HG02884 (cell line): ENCODE measurements at regions not wholly inside any gene's neighbourhood (a gene's known extent, or its start where the extent isn't known, plus 50 kb on each side); places are given as distances from the start of the nearest gene placed in this dataset.

Experiments
- ATAC-seq: cut with Tn5 transposase; IDR thresholded peaks from one replicate; pipeline ENCODE4 v1.9.1; 2021; ENCODE audit warnings: mild to moderate bottlenecking, moderate library complexity; ENCODE audit not compliant: unreplicated experiment

DNA sequence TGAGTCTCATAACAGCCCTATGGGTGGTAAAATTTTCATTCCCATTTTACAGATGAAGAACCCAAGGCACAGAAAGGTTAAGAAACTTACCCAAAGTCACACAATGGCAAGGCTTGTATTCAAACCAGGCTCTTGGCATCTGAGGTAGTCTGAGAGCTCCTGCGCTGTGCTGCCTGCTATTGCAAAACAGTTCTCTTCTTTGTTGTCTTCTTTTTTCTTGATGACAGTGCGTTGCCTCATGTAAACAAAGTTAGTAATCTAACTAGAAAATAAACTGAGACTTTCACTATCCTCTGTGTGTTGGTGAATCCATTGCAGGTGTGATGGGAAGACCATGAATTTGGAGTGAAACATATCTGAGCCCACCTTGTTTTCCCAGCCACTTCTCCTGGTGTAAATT is 240.8 kb downstream of the PTEN start:
- no peak for ATAC-seq

GRCh38 chr10:88106366-88106765 is 242.9 kb downstream of the PTEN start:
- ATAC-seq: no peak

- ATAC-seq: no peak
Measured at GRCh38 chr10:88107296-88108097, 244.1 kb downstream of the PTEN start.

DNA sequence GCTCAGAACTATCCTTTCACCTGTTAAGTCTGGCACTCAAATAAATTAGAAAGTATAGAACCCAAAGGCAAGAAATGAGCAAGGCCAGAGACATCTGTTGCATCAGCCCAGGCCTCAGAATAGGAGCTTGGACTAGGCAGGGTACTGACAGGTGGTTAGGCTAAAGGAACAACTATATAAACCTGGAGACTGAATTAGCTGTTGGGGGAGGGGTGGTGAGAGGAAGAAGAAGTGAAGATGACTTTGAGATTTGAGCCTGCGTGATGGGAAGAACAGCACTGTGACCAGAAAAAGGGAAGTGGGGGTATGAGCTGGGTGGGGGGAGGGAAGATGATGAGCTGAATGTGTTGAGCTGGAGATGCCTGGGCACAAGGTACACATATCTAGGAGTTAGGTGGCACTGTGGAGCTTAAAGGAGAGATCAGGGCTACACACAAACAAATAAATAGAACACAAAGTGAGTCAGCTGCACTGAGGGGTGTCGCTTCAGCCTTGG is 244.7 kb downstream of the PTEN start:
- peak; percentile 46 for ATAC-seq

- ATAC-seq: no peak
Measured at GRCh38 chr10:88110355-88110754, 246.9 kb downstream of the PTEN start.

- no peak for ATAC-seq
Measured at GRCh38 chr10:88110822-88111221, 247.4 kb downstream of the PTEN start.

- no peak for ATAC-seq
Measured at GRCh38 chr10:88111294-88111693, 247.9 kb downstream of the PTEN start.

DNA sequence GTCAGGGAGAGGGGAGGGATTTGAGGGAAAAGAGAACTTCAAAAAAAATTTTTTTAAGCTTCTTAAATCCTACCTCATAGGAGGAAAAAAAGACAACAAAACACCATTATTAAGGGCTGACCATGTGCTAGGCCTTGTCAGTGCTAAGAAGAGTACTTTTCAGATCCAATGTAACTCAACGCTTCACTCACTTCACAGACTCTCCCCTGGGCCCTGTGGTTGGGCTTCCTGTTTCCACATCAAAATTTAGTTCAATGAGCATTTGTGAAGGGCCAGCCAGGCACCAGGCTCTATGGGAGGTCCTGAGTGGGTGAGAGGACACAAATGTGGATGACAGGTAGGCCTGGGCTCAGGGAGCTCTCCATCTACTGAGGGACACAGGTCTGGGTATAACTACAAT is 249.8 kb downstream of the PTEN start:
- peak; percentile 31 for ATAC-seq

GRCh38 chr10:88113657-88114272 is 250.3 kb downstream of the PTEN start:
- ATAC-seq: no peak

DNA sequence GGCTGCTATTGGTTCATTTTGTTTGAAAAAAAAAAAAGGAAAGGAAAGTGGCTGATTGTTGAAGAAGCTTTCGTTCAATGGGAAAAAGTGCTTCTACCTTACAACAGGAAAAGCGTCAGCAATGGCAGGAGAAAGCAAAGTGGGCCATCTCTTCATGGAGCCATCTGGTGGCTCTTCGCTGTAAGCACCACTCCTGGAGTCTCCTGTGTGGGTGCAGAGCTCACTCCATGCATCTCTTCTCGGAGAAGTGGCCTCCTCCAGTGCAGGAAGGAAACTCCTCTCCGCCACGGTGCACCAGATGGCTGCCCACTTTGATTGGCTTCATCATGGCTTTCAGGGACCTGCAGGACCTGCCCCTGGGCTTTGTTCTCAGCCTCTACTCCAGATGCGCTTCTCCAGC is 250.9 kb downstream of the PTEN start:
- no peak for ATAC-seq

DNA sequence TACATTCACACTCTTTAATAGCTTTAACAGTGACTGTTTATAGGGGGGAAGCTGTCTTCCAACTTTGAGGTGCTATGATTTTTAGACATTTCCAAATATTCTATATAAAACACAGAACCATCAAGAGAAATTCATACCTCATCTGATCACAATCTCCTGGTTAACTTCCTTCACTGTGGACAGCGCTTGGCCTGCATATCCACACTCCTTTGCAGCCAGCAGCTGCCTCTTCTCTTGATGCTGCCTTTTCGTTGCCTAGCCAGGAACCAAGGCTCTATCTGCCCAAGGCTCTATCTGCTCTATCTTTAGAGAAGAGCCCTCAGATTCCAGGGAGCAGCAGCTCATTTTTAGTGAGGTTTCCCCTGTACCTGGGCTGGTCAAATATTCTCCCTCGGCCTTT is 252.0 kb downstream of the PTEN start:
- ATAC-seq: no peak

GRCh38 chr10:88115968-88116367 is 252.5 kb downstream of the PTEN start:
- no peak for ATAC-seq

- no peak for ATAC-seq
Measured at GRCh38 chr10:88116481-88116880, 253.1 kb downstream of the PTEN start.

DNA sequence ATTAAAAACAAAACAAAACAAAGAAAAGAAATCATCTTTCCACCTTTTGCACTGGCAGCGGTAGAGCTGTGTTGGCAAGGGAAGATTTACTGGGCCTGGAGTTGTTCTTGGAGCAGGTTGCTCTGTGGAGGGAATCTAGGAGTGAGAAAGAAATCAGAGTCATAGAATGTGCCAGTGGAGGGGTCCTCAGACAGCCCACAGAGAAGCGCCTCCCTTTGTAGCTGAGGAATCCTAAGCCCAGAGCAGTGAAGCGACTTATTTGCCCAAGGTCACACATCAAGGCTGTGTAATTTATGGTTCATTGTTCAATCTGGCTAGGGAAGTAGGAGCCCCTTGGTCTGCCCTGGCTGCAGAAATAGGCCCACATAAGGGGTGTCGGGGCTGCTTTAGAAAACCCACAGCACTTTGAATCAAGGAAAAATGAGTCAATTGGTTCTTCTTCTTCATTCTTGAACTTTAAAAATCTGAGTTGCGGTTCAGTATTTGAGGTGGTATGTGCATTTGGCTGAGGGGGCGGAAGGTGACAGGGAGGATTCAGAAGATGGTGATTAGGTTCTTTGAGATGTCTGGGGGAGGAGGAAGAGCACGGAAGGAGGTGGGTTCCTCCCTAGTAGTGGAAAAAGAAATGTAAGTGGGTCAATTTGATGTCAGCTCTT is 253.7 kb downstream of the PTEN start:
- ATAC-seq: no peak

- no peak for ATAC-seq
Measured at GRCh38 chr10:88117869-88118632, 254.6 kb downstream of the PTEN start.

DNA sequence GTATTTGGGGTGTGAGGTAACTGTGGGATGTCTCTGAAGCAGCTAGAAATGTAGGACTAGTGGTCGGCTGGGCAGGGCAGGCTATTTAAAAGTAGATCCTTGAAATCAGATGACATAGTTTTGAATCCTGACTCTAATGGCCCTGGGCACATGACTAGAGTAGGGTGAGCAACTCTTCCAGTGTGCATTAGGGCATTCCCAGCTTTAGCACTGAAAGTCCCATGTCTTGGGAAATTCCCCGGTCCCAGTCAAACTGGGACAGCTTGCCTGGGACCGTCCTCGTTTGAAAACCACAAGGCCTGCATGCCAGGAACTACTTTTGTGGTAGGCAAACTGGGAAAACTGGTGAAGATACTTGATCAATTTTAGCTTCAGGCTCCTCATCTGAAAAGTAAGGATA is 255.3 kb downstream of the PTEN start:
- ATAC-seq: no peak

- ATAC-seq: no peak
Measured at GRCh38 chr10:88119160-88119559, 255.7 kb downstream of the PTEN start.

GRCh38 chr10:88120075-88120474 is 256.6 kb downstream of the PTEN start:
- no peak for ATAC-seq

DNA sequence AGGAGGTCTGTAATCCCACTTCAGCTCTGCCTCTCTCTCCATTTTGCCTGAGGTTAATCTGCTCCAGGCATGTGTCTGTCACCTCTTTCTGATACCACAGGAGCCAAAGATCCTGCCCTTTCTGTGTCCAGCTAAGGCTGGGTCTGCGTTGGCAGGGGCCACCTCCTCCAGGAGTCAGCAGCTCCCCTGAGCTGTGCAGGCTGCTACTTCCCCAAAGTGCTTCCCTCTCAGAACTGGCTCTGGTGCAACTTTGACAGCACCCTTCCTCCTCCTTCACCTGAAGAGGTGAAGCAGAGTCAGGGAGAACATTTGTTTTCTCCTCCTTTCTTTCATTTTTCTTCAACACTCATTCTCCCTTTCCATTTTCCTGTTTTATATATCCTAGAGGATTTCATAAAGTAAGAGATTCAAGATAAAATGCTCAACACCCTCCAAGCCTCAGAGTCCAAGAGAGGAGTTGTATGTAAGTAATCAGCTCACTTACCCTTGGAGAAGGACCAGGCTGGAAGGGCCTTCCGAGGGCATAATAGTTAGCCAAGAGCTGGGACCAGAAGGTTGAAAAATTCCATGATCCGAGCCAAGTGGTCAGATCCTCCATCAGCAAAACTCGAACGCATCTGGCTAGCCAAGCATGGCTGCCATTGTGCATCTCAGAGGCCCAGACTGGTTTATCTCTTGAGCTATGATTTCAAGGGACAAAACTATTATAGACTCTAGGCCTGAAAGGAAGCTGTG is 257.3 kb downstream of the PTEN start:
- ATAC-seq: no peak

DNA sequence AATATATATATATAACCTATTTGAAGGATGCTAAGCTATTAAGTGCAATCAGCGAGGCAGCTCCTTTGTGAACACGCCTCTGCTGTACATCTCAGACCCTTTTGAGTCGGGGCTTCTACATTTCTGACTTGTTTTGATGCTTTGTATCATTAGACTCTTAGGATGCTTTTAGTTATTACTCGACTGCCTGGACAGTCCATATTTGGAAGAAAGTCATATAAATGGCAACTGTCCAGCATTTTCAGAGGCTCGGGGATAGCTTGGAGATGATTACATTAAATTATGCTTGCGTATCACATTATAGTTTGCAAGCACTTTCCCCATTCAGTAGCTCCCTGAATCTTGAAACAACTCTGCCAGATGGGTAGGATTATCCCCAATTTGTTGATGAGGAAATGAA is 257.9 kb downstream of the PTEN start:
- no peak for ATAC-seq

GRCh38 chr10:88122145-88122544 is 258.7 kb downstream of the PTEN start:
- ATAC-seq: no peak
